Endothelial cell of umbilical vein (primary cell): ENCODE measurements at regions not wholly inside any gene's neighbourhood (a gene's known extent, or its start where the extent isn't known, plus 50 kb on each side); places are given as distances from the start of the nearest gene placed in this dataset.

Experiments
- BruUV-seq: library from RNA; stranded (reverse); fragments of 400-500 nt; replicated peaks from 2 replicates; lab custom pipeline; 2021; lab: Mats Ljungman, UMichigan
- CTCF ChIA-PET: fragments of 300-600, 350-600 bp; sonication (Branson Sonifier 250); formaldehyde crosslinking; loops from one replicate; lab custom pipeline; 2021; ENCODE audit warnings: antibody characterized with exemption, inconsistent platforms; lab: Charles Lee
- POLR2A ChIA-PET: fragments of 300-600, 350-600 bp; sonication (Branson Sonifier 250); formaldehyde crosslinking; loops from one replicate; lab custom pipeline; 2021; ENCODE audit warnings: antibody characterized with exemption, inconsistent platforms; lab: Charles Lee
- DNase-seq: peaks from one replicate; pipeline ENCODE4 v3.0.0-alpha.2; 2011; ENCODE audit warnings: low read depth, low spot score
- FAIRE-seq: peaks from 2 replicates; lab custom pipeline; 2011; peaks lifted over from hg19 to GRCh38; lab: Jason Lieb, UNC
- H2AFZ ChIP-seq: 2 replicates; pipeline ENCODE4 v1.6.0; 2012; ENCODE audit warnings: low read depth, low read length, control low read depth, inconsistent platforms
- H3K27ac ChIP-seq: 2 replicates; pipeline ENCODE4 v1.5.1; 2011; ENCODE audit warnings: low read depth, mild to moderate bottlenecking, control low read depth, low read length, moderate library complexity; ENCODE audit not compliant: insufficient read depth
- H3K27me3 ChIP-seq, 2 experiments: 2 replicates each; pipeline versions ENCODE4 v1.6.0 to v1.6.1; 2011; ENCODE audit warnings: low read length in 2 of 2, mixed read lengths in 1 of 2; ENCODE audit not compliant: control insufficient read depth in 2 of 2, insufficient read depth in 2 of 2
- H3K36me3 ChIP-seq, 2 experiments: 2 replicates in 1 of 2; 3 replicates in 1 of 2; pipeline ENCODE4 v1.5.1; 2011; ENCODE audit warnings: low read length in 2 of 2, mild to moderate bottlenecking in 1 of 2, moderate library complexity in 1 of 2; ENCODE audit not compliant: control insufficient read depth in 2 of 2, insufficient read depth in 2 of 2; ENCODE audit errors: extremely low read depth in 1 of 2
- H3K4me1 ChIP-seq: 3 replicates; pipeline ENCODE4 v1.5.1; 2011; ENCODE audit warnings: mild to moderate bottlenecking, low read length; ENCODE audit not compliant: control insufficient read depth, insufficient read depth; ENCODE audit errors: extremely low read depth
- H3K4me2 ChIP-seq: 2 replicates; pipeline ENCODE4 v1.6.1; 2011; ENCODE audit warnings: low read length, control low read depth, mixed read lengths; ENCODE audit not compliant: insufficient read depth
- H3K4me3 ChIP-seq, 3 experiments: fragments of 200-600 bp in 1 of 3; sonication (generic), shearing (Covaris generic) in 1 of 3; replicated peaks in 1 of 3; 2 replicates each; pipeline ENCODE4 v1.5.1; 2011 to 2016; ENCODE audit warnings: control low read depth in 3 of 3, low read length in 3 of 3, mild to moderate bottlenecking in 2 of 3, inconsistent platforms in 1 of 3, low read depth in 1 of 3, moderate library complexity in 1 of 3; ENCODE audit not compliant: insufficient read depth in 1 of 3
- H3K79me2 ChIP-seq: 2 replicates; pipeline ENCODE4 v1.6.0; 2012; ENCODE audit warnings: low read length, inconsistent platforms; ENCODE audit not compliant: control insufficient read depth, insufficient read depth
- H3K9ac ChIP-seq: replicated peaks from 2 replicates; pipeline ENCODE3; 2011; ENCODE audit warnings: low read length, control low read depth; ENCODE audit not compliant: insufficient read depth; ENCODE audit errors: extremely low read depth
- H3K9me1 ChIP-seq: replicated peaks from 3 replicates; pipeline ENCODE4 v1.6.0; 2011; ENCODE audit warnings: mild to moderate bottlenecking, low read length; ENCODE audit not compliant: control insufficient read depth, insufficient read depth; ENCODE audit errors: extremely low read depth
- H3K9me3 ChIP-seq: replicated peaks from 2 replicates; pipeline ENCODE4 v1.5.1; 2012; ENCODE audit warnings: low read length, inconsistent platforms; ENCODE audit not compliant: control insufficient read depth, insufficient read depth
- H4K20me1 ChIP-seq: replicated peaks from 2 replicates; pipeline ENCODE3; 2011; ENCODE audit warnings: mild to moderate bottlenecking, low read length; ENCODE audit not compliant: control insufficient read depth, insufficient read depth; ENCODE audit errors: extremely low read depth
- CTCF ChIP-seq, 2 donors: IDR thresholded peaks; 1 replicate in 1 of 2; 2 replicates in 1 of 2; pipeline ENCODE4 v1.5.1; 2011; ENCODE audit warnings: low read length in 2 of 2, mild to moderate bottlenecking in 2 of 2, moderate library complexity in 2 of 2, control low read depth in 1 of 2, inconsistent platforms in 1 of 2, low read depth in 1 of 2; ENCODE audit not compliant: insufficient read depth in 1 of 2; ENCODE audit errors: extremely low read depth in 1 of 2
- EZH2 ChIP-seq: IDR thresholded peaks from 2 replicates; pipeline ENCODE4 v1.6.1; 2012; ENCODE audit warnings: borderline replicate concordance, low read depth, mild to moderate bottlenecking, moderate library complexity, low read length, inconsistent platforms; ENCODE audit not compliant: severe bottlenecking
- FOS ChIP-seq: IDR thresholded peaks from 2 replicates; pipeline ENCODE4 v1.6.1; 2011; ENCODE audit warnings: mild to moderate bottlenecking, low read length, moderate library complexity, borderline replicate concordance; ENCODE audit not compliant: insufficient read depth
- GATA2 ChIP-seq: IDR thresholded peaks from 2 replicates; pipeline ENCODE4 v1.7.0; 2011; ENCODE audit warnings: low read depth, mild to moderate bottlenecking, moderate library complexity, mixed read lengths, low read length; ENCODE audit not compliant: insufficient read length, insufficient read depth
- JUN ChIP-seq: IDR thresholded peaks from 2 replicates; pipeline ENCODE4 v1.6.1; 2011; ENCODE audit warnings: borderline replicate concordance, low read depth; ENCODE audit not compliant: insufficient read length, insufficient read depth
- MAX ChIP-seq: IDR thresholded peaks from 2 replicates; pipeline ENCODE4 v1.6.1; 2011; ENCODE audit not compliant: insufficient read depth, insufficient read length
- MYC ChIP-seq: IDR thresholded peaks from one replicate; pipeline ENCODE4 v1.6.1; 2011; ENCODE audit warnings: mild to moderate bottlenecking, low read depth, low read length
- POLR2A ChIP-seq: IDR thresholded peaks from 2 replicates; pipeline ENCODE4 v1.6.1; 2012; ENCODE audit warnings: low read depth, mild to moderate bottlenecking, control low read depth, low read length
- POLR2AphosphoS5 ChIP-seq: IDR thresholded peaks from 2 replicates; pipeline ENCODE4 v1.6.1; 2012; ENCODE audit warnings: low read depth, mild to moderate bottlenecking, control low read depth, low read length, moderate library complexity; ENCODE audit not compliant: insufficient read depth
- dilution Hi-C: fragments of 300-500 bp; cut with MboI; formaldehyde crosslinking; loops from one replicate; pipeline ENCODE4 v1.15.0; 2019; ENCODE audit warnings: low sequenced_read_pairs; ENCODE audit not compliant: extremely low pct_ligation_motif_present
- intact Hi-C: fragments of 100-400 bp; cut with micrococcal nuclease; formaldehyde crosslinking; loops from one replicate; pipeline ENCODE4 v1.10.0; 2022

- H3K79me2 ChIP-seq = no peaks in the 10 kb centered on the region
- CTCF ChIA-PET = no interaction called here
- no peak overlapping the region for H3K4me2 ChIP-seq
- POLR2A ChIA-PET = no interaction called here
- no peak overlapping the region for H3K9ac ChIP-seq
- H3K4me3 ChIP-seq = no peak overlapping the region
- no peak for TF ChIP-seq GATA2
- no peak for TF ChIP-seq CTCF (IDR thresholded peaks at IDR 0.05; ENCODE audit: extremely low read depth in 1 of 2, insufficient read depth in 1 of 2, low read depth in 1 of 2, low read length in 2 of 2)
- TF ChIP-seq FOS = no peak
- TF ChIP-seq POLR2A = no peak
- TF ChIP-seq MYC = no peak
- no peak for TF ChIP-seq POLR2AphosphoS5
- TF ChIP-seq MAX = no peak
- no peak for TF ChIP-seq EZH2
- TF ChIP-seq JUN = no peak
- dilution Hi-C loops (no loop called here), intact Hi-C loops (no loop called here)
- no peak for FAIRE-seq
- H4K20me1 ChIP-seq = no peaks in the 10 kb centered on the region
- DNase-seq = no peak
- H3K9me1 ChIP-seq = no peaks in the 10 kb centered on the region
- H3K36me3 ChIP-seq = no peaks in the 10 kb centered on the region
- no peaks in the 10 kb centered on the region for H3K4me1 ChIP-seq
- no peak overlapping the region for H2AFZ ChIP-seq
- no peaks in the 10 kb centered on the region for H3K27me3 ChIP-seq
- H3K9me3 ChIP-seq = no peaks in the 10 kb centered on the region
- no peak overlapping the region for H3K27ac ChIP-seq
- no TSS peak for BruUV-seq
Observed at GRCh38 chr1:30469426-30469825, 254.0 kb downstream of the MATN1 start.
